Gastroesophageal sphincter (tissue), 3 donors: ENCODE measurements at regions not wholly inside any gene's neighbourhood (a gene's known extent, or its start where the extent isn't known, plus 50 kb on each side); places are given as distances from the start of the nearest gene placed in this dataset.

Experiments used
- POLR2A ChIP-seq, 2 donors: fragments of 450-650 bp; IDR thresholded peaks; one replicate each; pipeline ENCODE4 v1.6.1; 2017; ENCODE audit warnings: antibody characterized with exemption in 2 of 2, mild to moderate bottlenecking in 2 of 2, moderate library complexity in 1 of 2
- POLR2AphosphoS5 ChIP-seq: sonication (generic); formaldehyde crosslinking; IDR thresholded peaks from one replicate; pipeline ENCODE4 v1.6.1; 2017; ENCODE audit warnings: antibody characterized with exemption
- TF ChIP-seq, protein P1 (sequence below), 4 experiments: fragments of 200-600 bp in 2 of 4; fragments of 450-650 bp in 2 of 4; sonication (generic) in 1 of 4; IDR thresholded peaks; one replicate each; pipeline ENCODE4 v1.5.1; 2017 to 2019; ENCODE audit warnings: antibody characterized with exemption in 4 of 4, mild to moderate bottlenecking in 2 of 4, moderate library complexity in 2 of 4

DNA sequence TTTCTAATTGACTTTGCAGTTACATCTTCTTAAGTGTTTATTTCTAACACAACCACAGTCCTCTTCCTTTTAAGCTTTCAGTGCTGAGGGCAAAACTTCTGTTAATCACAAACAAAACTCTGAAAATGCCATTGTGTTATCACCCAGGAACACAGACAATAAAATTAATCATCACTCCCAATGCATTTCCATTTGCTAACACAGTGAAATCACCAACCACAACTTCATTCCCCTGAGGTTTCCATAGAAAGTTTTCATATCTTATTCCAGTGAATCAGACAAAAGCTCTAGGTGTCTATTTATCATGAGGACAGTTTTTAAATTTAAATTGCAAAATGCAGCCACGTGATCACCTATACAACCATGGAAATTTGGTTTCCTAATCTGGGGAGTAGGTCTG is 516.2 kb upstream of the TSPY4 start:
- TF ChIP-seq POLR2A (IDR thresholded peaks at IDR 0.05) (no peak), POLR2AphosphoS5 (no peak)
- TF ChIP-seq, protein P1, sequence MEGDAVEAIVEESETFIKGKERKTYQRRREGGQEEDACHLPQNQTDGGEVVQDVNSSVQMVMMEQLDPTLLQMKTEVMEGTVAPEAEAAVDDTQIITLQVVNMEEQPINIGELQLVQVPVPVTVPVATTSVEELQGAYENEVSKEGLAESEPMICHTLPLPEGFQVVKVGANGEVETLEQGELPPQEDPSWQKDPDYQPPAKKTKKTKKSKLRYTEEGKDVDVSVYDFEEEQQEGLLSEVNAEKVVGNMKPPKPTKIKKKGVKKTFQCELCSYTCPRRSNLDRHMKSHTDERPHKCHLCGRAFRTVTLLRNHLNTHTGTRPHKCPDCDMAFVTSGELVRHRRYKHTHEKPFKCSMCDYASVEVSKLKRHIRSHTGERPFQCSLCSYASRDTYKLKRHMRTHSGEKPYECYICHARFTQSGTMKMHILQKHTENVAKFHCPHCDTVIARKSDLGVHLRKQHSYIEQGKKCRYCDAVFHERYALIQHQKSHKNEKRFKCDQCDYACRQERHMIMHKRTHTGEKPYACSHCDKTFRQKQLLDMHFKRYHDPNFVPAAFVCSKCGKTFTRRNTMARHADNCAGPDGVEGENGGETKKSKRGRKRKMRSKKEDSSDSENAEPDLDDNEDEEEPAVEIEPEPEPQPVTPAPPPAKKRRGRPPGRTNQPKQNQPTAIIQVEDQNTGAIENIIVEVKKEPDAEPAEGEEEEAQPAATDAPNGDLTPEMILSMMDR (IDR thresholded peaks at IDR 0.05), result no peak
